HG03139 (cell line): ENCODE measurements at regions not wholly inside any gene's neighbourhood (a gene's known extent, or its start where the extent isn't known, plus 50 kb on each side); places are given as distances from the start of the nearest gene placed in this dataset.

Experiments
- ATAC-seq: cut with Tn5 transposase; IDR thresholded peaks from one replicate; pipeline ENCODE4 v1.9.1; 2021; ENCODE audit not compliant: unreplicated experiment

DNA sequence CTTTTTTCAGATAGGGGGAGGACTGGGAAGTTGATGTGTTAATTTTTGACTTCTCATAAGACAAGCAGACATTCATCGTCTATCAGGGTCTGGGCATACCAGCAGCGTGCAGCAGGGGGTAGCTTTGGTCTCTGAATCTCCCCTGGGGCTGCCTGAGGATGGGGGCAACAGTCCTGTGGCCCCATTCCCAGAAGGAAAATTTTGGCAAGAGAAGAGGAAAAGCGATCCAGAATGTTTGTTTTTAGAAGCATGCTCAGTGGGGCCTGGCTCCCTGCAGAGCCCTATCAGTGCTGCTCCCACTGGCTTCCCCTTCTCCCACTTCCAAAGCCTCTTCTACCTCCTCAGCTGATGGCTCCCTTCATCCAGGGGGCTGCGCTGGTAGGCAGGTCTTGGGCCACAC lies 194.8 kb upstream of the IL12B start:
- ATAC-seq: no peak

DNA sequence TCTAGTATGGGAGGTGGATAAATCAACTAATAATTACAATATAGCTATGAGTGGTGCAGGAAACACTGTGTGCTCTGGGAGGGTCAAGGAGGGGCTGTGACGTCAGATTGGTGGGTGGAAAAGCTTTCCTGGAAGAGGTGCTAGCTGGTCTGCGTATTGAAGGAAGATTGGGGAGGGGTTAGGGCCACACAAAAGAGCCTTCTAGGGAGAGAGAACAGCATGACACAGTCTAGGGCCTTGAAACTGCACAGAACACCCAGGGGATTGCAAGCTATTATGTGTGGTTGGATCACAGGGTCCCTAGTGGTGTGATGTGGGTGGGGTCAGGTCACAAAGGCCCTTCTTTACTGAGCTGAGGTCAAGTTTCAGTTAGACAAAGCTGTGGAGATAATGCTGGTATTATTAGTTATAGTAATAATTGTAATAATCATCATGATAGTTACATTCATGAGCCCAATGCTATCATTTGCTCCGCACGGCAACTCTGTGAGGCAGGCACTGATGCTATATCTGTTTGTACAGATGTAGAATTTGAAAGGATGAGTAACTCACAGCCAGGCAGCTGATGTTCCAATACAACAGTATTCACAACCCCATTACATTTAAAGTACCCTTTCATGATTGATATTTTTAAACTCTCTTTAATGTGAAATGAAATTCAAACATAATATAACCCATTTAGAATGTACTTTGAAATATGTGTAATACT lies 197.4 kb upstream of the IL12B start:
- ATAC-seq: no peak

DNA sequence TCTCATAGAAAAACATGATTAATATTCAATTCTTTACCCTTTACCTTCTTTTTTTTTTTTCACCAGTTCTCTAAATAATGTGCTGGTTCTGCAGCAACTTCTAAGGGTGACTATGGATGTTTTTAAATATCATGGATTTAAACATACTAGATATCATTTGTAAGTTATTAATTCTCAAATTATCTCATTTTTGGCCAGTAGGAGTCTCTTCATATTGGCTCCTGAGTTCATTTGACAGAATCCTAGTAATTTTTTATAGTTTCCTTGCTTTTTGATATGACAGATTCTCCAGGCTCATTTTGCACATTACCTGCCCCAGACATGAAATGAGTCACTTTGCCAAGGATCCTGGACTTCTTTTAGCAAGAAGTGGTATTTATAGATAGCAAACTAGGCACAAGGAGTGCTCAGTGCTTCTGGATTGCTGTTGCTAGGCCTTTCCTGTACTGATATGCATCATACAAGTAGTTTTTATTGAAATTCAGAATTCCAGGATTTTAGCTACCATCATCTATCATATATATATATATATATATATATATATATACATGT lies 201.3 kb upstream of the IL12B start:
- ATAC-seq: no peak

DNA sequence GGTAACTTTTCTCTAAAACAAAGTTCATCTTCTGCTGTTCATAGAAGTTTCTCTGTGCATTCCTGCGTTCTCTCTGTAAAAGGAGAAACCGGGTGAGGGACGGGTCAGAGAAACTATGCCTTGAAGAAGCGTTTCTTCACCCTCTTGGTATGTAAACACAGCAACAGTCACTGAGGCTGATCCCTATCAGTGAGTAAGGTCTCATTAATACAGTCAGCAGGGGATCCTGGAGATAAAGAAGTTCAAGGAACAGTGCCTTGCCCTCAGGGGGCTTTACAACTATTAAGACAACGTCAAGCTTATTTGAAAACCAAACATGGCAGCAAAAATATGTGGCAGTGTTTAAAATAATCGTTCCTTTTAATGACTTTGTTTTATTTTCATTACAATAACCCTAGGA lies 202.9 kb upstream of the IL12B start:
- ATAC-seq: no peak

DNA sequence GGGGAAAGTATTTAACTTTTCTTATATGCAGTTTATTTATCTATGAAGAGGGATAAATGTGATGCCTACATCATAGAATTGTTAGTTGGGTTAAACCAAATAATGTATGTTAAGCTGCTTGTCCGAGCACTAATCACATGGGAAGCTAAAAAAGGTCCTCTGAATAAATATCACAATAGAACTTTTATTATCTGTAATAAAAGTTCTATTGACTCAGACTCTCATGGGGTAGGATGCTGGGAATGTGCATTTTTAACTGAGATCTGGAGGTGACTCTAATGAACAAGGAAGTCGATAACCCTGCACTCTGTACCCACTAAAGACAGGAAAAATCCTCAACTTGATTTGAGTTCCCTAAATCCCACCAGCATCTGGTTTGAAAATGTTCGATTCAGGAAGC lies 205.9 kb upstream of the IL12B start:
- ATAC-seq: no peak

DNA sequence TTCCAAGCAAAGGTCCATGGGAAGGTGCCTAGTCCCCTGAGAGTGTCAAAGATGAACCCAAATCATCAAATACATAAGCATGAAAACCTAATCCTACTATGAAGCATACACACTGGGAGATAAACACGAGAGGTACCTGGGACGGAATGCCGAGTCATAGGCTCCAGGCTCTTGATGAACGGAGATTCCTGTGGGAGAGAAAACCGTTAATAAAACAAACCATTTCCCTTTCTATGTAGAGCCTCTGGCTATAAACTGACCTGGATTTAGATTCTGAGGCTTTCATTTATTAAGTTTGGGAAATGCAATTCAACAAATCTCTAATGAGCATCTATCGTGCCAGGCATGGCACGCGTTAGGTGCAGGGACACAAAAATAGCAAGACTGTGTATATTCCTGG lies 206.4 kb upstream of the IL12B start:
- no peak for ATAC-seq

DNA sequence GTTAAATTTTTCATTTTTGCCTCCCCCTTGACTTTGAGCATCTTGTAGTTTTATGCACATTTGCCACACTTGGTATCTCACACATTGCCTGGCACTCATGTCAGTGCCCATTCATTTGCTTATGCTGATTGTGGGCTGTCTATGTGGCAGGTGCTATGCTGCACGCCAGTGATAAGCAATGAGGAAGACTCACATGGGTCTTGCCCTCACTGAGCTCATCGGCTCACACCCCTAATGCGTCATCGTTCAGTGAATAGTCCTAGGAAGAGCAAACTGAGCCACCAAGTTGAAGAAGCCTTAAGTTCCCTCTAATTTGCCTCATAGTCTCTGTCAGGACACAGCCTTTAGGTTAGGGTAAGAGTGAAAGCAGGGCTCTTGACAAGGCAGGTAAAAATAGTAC lies 209.4 kb upstream of the IL12B start:
- no peak for ATAC-seq

DNA sequence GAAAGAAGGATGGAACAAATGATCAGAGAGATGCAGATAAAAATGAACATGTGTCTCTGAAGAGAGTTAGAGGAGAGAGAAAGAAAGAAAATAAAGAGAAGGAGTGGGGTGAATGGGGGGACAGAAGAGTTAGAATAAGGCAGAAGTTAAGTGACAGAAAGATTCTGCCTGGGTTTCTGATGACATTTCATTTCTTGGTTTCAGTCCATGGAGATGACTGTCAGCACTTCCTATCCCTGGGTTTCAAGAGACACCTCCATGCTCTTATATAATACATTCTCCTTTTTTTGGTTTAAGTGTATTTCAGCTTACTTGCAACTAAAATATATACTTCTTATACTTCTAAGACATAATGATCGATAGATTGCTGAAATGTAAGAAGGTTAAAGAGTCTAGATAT lies 213.0 kb upstream of the IL12B start:
- no peak for ATAC-seq

DNA sequence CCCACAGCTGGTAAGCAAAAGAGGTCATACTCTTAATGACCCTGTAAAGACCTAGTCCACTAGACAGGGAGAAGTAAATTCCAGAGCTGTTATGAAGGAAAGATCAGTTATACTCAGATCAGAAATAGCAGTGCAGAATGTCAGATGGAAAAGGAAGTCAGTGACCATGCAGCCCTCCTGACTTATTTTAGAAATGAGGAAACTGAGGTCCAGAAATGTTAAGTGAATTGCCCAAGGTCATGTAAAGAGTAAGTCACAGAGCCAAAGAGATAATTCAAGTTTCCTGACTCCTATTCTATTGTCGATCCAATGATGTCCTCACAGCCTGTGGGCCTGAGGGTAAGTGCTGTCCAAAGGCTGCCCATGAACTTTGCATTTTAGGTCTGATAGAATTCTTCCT lies 214.9 kb upstream of the IL12B start:
- ATAC-seq: no peak

DNA sequence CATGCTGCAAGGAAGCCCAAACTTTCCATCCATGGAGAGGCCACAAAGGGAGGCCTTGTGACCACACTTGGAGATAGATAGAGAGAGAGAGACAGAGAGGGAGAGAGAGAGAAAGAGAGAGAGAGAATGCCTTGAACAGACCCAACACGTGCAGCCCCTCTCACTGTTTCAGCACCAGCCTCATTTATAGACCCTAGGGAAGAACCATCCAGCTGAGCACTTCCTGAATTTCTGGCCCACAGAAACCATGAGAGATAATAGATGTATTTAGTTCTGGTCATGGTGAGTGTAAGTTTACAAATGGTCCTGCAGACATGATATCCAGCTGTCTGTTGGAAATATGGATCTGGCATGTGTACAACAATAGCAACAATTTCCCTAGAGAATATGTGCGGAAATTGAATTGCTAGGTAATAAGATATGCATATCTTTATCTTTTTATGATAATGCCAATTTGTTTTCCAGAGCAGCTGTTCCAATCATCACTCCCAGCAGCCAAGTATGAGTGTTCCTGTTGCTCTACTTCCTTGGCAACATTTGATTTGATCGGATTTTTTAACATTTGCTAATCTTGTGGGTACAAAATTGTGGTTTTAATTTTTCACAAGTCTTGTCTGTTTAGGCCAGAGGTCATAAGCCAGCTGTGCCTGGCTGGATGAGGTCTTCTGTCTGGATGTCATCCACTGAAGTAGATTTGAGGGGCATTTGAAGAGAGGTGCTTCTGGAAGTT lies 217.3 kb upstream of the IL12B start:
- no peak for ATAC-seq

DNA sequence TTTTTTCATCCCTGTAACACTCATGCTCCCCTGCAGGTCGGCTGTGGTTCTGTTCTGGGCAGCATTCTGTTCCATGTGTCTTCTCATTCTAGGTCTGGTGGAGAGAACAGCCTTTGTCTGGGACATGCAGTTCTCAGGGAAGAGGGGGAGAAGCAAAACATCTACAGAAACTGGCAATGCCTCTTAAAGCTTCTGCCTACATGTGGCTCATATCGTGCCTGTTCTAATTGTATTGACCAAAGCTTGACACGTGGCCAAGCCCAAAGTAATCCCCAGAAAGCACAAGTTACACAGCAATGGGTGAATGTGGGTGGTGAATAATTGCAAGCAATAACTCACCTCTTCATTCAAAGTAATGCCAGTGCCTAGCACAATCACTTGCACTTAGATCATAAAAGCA lies 218.2 kb upstream of the IL12B start:
- ATAC-seq: no peak

DNA sequence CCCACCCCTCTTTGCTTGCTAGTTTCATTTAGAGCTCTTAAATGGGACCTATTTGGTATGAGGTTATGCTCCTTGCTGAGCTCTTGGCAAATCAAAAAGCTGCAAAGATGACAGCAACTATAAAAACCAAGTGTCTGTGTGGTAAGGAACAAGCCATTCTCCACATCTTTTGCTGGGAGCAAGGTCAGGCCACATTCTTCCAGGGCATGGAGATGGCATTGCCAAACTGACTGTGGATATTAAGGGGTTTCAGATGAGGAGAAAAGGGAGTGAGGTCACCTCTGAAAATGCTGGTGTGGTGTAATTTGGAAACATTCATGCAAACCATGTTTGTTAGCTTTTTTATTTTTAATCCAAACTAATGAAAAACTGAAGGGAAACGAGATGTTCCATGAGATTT lies 218.8 kb upstream of the IL12B start:
- ATAC-seq: no peak

DNA sequence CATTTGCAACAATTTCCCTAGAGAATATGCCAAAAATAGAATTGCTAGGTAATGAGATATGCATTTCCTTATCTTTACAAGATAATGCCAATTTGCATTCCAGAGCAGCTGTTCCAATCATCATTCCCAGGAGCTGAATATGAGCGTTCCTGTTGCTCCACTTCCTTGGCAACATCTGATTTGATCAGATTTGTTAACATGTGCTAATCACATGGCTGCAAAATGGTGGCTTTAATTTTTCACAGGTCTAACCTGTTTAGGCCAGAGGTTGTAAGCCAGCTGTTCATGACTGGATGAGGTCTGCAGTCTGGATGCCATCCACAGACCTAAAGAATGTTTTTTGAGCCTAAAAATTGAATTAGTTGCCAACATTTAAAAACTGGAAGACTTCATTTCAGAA lies 220.7 kb upstream of the IL12B start:
- no peak for ATAC-seq

DNA sequence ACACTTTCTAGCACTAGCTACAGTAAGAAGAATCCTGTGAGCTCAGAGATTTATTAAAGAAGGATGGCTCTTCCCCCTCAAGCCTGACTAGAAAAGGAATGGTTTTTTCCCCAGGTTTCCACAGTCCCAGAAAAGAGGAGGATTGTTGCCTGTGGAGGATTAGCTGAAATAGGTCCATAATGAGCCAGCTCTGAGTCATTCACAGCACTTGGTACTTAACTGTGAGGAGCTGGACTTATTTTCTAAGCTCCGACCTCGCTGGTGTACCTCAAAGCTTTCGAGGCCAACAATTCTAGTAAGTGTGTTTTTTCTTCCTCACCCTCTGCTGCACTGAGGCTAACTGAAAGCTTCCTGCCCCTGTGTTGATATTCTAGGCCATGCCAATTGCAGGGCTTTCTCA lies 222.5 kb upstream of the IL12B start:
- no peak for ATAC-seq

DNA sequence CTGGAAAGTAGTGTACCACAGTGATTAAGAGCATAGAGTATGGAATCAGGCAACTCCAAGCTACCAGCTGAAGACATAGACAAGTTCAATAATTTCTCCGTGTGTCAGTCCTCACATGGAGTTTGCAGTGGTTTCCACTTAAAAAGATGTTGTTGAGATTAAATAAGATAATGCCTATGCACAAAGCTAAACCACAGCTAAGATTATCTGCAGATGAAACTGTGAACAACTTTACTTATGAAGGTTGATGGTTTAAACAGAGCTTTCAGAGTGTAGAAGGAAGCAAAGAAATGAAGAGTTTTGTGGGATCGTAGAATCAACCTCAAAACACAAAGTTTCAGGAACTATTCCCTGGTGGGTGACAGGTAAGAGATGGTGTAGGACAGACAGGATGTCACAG lies 223.5 kb upstream of the IL12B start:
- ATAC-seq: no peak

DNA sequence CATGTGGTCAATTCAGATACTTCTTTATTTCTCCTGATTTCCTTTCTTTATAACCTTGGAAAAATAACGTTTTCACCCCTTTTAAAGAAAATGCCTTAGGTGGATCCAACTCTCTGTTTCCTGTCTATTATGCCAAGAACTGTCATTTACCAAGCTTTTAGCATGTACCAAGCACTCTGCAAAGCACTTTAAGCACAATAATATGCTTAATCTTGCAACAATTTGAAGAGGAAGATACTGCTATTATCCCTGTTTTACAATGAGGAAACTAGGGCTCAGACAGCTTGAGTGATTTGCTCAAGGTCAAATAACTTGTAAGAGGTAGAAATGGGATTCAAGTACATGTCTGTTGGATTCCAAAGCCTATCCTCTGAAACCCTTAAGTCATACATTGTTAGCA lies 224.8 kb upstream of the IL12B start:
- no peak for ATAC-seq

DNA sequence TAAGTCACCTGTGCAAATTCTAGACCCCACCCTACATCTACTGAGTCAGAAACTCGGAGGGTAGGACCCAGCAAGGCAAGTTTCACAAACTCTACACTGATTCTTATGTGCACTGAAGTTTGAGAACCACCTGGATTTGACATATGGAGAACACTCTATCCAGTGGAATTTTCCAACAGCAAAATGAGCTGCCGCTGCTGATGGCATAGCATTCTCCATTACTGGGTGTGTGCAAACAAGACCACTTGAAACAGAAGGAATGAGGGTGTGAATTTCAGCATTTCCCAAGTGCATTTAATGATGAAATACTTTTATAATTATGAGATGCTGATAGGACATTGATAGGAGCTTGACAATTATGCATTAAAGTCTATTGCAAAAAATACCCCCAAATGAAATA lies 229.1 kb upstream of the IL12B start:
- ATAC-seq: no peak

DNA sequence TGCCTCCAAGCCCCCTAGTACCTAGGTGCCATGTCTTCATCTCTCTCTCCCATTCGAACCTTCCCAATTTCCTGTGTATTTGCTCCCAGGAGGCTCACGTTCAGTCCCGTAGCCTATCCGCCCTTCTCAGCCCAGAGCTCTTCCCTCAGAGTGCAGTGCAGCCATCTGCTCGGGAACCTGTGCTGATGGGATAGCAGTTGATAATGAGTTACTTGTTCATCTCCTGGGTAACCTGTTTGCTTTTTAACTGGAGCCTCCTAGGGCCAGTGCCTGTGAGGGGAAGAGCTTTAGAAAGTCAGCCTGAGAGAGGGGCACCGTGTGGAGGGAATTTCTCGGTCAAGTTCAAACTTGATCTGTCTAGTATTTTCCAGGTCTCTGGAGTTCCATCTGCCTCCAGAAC lies 229.8 kb upstream of the IL12B start:
- ATAC-seq: no peak

DNA sequence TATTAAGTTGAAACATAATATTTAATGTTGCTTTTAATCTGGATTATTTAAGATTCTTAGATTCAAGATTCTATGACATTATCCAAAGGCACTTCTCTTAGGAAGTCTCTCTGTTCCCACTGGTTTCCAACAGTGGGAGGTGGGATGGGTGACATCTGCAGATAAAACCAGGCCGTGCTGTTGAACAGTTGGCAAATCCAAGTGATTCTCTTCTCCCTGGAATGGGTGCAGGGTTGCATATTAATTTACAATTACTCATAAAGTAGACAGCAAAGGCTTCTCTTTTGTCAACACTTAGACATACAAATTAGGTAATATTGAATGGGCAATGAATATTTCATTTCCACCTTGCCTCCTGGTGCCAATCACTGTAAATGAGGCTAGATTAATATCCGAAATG lies 233.7 kb upstream of the IL12B start:
- no peak for ATAC-seq

DNA sequence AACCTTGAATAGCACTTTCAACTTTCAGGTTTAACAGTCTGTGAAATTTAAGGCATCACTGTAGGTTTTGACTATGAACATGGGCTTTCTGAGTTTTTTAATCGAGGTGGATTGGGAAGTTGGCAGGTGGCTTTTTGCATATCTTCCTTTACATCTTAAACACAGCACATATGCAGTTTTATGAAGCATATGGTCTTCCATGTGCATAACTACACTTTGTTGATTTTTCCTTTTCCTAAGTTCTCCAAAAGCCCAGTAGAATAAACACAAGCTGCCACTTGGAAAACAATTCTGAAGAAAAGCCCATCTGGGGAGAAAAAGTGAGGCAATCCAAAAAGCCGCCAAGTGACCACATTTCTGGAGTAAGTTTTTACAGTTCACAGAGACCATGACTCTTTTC lies 236.5 kb upstream of the IL12B start:
- ATAC-seq: no peak

DNA sequence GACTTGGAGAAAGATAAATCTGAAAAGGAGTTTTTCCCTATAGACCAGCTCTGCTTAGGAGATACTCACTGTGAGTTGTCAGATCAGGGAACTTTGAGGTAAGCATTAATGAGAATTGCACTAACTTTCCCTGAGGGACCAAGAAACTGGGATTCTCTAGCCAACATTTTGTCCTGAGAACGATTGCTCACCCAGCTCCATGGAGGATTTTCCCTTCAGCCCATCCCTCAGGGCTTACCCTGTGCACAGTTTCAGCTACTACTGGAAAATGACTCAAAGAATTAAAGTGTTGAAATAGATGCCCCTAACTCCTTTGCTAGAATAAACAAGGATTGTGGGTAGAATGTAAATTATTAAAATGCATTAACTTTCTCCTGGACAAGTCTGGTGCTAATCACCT lies 237.2 kb upstream of the IL12B start:
- no peak for ATAC-seq

DNA sequence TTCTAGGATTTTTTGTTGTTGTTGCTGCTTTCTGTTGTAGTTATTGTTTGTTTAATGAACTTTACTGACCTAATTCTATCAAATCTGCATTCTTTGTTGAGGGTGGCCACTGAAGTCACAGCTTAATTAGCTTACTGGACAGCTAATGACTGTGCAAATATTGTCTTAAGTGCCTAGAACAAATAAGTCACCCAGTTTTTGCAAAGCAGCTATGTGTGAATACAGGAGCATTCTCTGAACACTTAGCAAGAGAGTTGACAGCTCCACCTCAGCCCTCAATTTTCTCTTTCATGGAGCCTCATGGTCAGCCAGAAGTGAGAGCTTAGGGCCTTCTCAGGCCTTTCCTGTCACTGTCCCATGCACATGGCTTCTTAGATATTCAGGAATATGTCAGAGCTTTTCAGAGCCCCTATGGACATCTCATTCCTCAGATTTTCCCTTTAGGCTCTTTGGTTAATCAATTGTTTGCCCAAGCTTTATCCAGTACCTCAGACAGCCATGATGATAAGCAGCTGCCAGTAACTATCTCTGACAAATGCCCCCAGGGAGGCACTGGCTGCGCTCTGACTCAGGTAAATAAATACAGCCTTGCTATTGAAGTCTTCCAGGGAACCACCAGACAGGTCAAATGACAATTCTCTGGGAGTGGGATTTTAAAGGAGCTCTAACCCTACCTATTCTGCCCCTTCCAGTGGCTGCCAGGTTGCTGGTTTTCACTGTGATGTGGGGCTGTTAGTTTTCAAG lies 241.4 kb upstream of the IL12B start:
- no peak for ATAC-seq
